C1 segment of cervical spinal cord (tissue), 14 donors: ENCODE measurements at regions not wholly inside any gene's neighbourhood (a gene's known extent, or its start where the extent isn't known, plus 50 kb on each side); places are given as distances from the start of the nearest gene placed in this dataset.
"Not testable (repeated sequence)": the region's sequence is repeated elsewhere in the genome, so short reads cannot be mapped to it uniquely, and the experiment has no call there.

Experiments
- DNase-seq, 14 donors: peaks; one replicate each; lab custom pipeline; 2025; lab: John Stamatoyannopoulos, UW

GRCh38 chr5:121479337-121479736 is 372.3 kb upstream of the FTMT start:
- no peak for DNase-seq

- no peak for DNase-seq
Observed at GRCh38 chr5:121485281-121485680, 366.4 kb upstream of the FTMT start.

- DNase-seq, result not testable (repeated sequence)
Observed at GRCh38 chr5:121485999-121486398, 365.7 kb upstream of the FTMT start.

- no peak for DNase-seq
Observed at GRCh38 chr5:121489972-121490371, 361.7 kb upstream of the FTMT start.

GRCh38 chr5:121497176-121497575 is 354.5 kb upstream of the FTMT start:
- DNase-seq, result no peak

GRCh38 chr5:121500310-121500709 is 351.4 kb upstream of the FTMT start:
- DNase-seq, result no peak

GRCh38 chr5:121503111-121503840 is 348.4 kb upstream of the FTMT start:
- DNase-seq, result peak in 1 of 14 donors; percentile 1

GRCh38 chr5:121516997-121517396 is 334.7 kb upstream of the FTMT start:
- DNase-seq, result no peak

GRCh38 chr5:121525706-121526105 is 326.0 kb upstream of the FTMT start:
- DNase-seq, result no peak

GRCh38 chr5:121526908-121527307 is 324.8 kb upstream of the FTMT start:
- DNase-seq, result no peak

GRCh38 chr5:121533814-121534213 is 317.9 kb upstream of the FTMT start:
- DNase-seq, result no peak

GRCh38 chr5:121550989-121551388 is 300.7 kb upstream of the FTMT start:
- DNase-seq, result no peak

GRCh38 chr5:121559832-121560231 is 291.9 kb upstream of the FTMT start:
- DNase-seq, result no peak

- no peak for DNase-seq
Observed at GRCh38 chr5:121572061-121572460, 279.6 kb upstream of the FTMT start.

- no peak for DNase-seq
Observed at GRCh38 chr5:121573721-121574382, 277.8 kb upstream of the FTMT start.

GRCh38 chr5:121581588-121581987 is 270.1 kb upstream of the FTMT start:
- DNase-seq, result no peak

- DNase-seq, result no peak
Observed at GRCh38 chr5:121596882-121597281, 254.8 kb upstream of the FTMT start.

- no peak for DNase-seq
Observed at GRCh38 chr5:121608826-121609225, 242.9 kb upstream of the FTMT start.

- no peak for DNase-seq
Observed at GRCh38 chr5:121624035-121624434, 227.6 kb upstream of the FTMT start.

GRCh38 chr5:121628783-121629182 is 222.9 kb upstream of the FTMT start:
- no peak for DNase-seq

GRCh38 chr5:121630402-121630801 is 221.3 kb upstream of the FTMT start:
- DNase-seq, result no peak

GRCh38 chr5:121634946-121635345 is 216.7 kb upstream of the FTMT start:
- DNase-seq, result no peak

GRCh38 chr5:121638126-121638525 is 213.6 kb upstream of the FTMT start:
- DNase-seq, result no peak
